ENCODE measurements at regions not wholly inside any gene's neighbourhood (a gene's known extent, or its start where the extent isn't known, plus 50 kb on each side); places are given as distances from the start of the nearest gene placed in this dataset.

- Histone ChIP-seq H3K9me2 (replicated peaks; ENCODE audit: low read depth, low read length) (no peaks in the 10 kb centered on the region), H2AFZ (ENCODE audit: low read length) (no peak overlapping the region), H4K20me1 (ENCODE audit: insufficient read depth, low read length, poor library complexity, severe bottlenecking) (no peaks in the 10 kb centered on the region), H3K9me3 (ENCODE audit: insufficient read depth, low read depth, low read length) (no peaks in the 10 kb centered on the region), H3K4me3 (ENCODE audit: low read length, poor library complexity, severe bottlenecking) (no peak overlapping the region), H3K36me3 (ENCODE audit: insufficient read depth, low read length) (no peaks in the 10 kb centered on the region), H3K27me3 (ENCODE audit: insufficient read depth, low read length, poor library complexity, severe bottlenecking) (no peaks in the 10 kb centered on the region), H3K79me2 (ENCODE audit: insufficient read depth, low read length) (no peaks in the 10 kb centered on the region), H3F3A (ENCODE audit: low read depth) (peaks cover 5% of the 10 kb centered on the region), H3K9ac (ENCODE audit: low read depth, low read length, poor library complexity, severe bottlenecking) (no peak overlapping the region), H3K4me2 (ENCODE audit: low read depth, low read length, poor library complexity, severe bottlenecking) (no peak overlapping the region), H3K4me1 (ENCODE audit: insufficient read depth, low read length, poor library complexity, severe bottlenecking) (peaks cover 41% of the 10 kb centered on the region)
- no peak for TF ChIP-seq EZH2phosphoT487 (IDR thresholded peaks at IDR 0.05; ENCODE audit: borderline replicate concordance)
- no peak for TF ChIP-seq CTCF (conservative IDR thresholded peaks at IDR 0.05; ENCODE audit: low read length)
Measured at GRCh38 chr16:79865918-79866317, 265.4 kb upstream of the MAF start.

- no peaks in the 10 kb centered on the region for H3K79me2 ChIP-seq (ENCODE audit: insufficient read depth, low read length)
- peak overlapping the region; percentile 86 for H3K4me2 ChIP-seq (ENCODE audit: low read depth, low read length, poor library complexity, severe bottlenecking)
- no peak overlapping the region for H2AFZ ChIP-seq (ENCODE audit: low read length)
- peaks cover 5% of the 10 kb centered on the region for H3F3A ChIP-seq (ENCODE audit: low read depth)
- no peaks in the 10 kb centered on the region for H3K36me3 ChIP-seq (ENCODE audit: insufficient read depth, low read length)
- no peaks in the 10 kb centered on the region for H3K9me2 ChIP-seq (replicated peaks; ENCODE audit: low read depth, low read length)
- H3K27me3 ChIP-seq (ENCODE audit: insufficient read depth, low read length, poor library complexity, severe bottlenecking): no peaks in the 10 kb centered on the region
- TF ChIP-seq EZH2phosphoT487 (IDR thresholded peaks at IDR 0.05; ENCODE audit: borderline replicate concordance): no peak
- no peak for TF ChIP-seq CTCF (conservative IDR thresholded peaks at IDR 0.05; ENCODE audit: low read length)
- H3K4me3 ChIP-seq (ENCODE audit: low read length, poor library complexity, severe bottlenecking): peak overlapping the region; percentile 60
- H4K20me1 ChIP-seq (ENCODE audit: insufficient read depth, low read length, poor library complexity, severe bottlenecking): no peaks in the 10 kb centered on the region
- no peaks in the 10 kb centered on the region for H3K9me3 ChIP-seq (ENCODE audit: insufficient read depth, low read depth, low read length)
- peak overlapping the region; percentile 57 for H3K9ac ChIP-seq (ENCODE audit: low read depth, low read length, poor library complexity, severe bottlenecking)
- peaks cover 45% of the 10 kb centered on the region for H3K4me1 ChIP-seq (ENCODE audit: insufficient read depth, low read length, poor library complexity, severe bottlenecking)
Measured at GRCh38 chr16:79864781-79865391, 264.3 kb upstream of the MAF start.

- Histone ChIP-seq H3K79me2 (ENCODE audit: insufficient read depth, low read length) (no peaks in the 10 kb centered on the region), H3K9me2 (replicated peaks; ENCODE audit: low read depth, low read length) (no peaks in the 10 kb centered on the region), H2AFZ (ENCODE audit: low read length) (peak overlapping the region; percentile 63), H3K9ac (ENCODE audit: low read depth, low read length, poor library complexity, severe bottlenecking) (peak overlapping the region; percentile 57), H3K4me1 (ENCODE audit: insufficient read depth, low read length, poor library complexity, severe bottlenecking) (peaks cover 52% of the 10 kb centered on the region), H4K20me1 (ENCODE audit: insufficient read depth, low read length, poor library complexity, severe bottlenecking) (no peaks in the 10 kb centered on the region), H3K36me3 (ENCODE audit: insufficient read depth, low read length) (no peaks in the 10 kb centered on the region), H3K4me2 (ENCODE audit: low read depth, low read length, poor library complexity, severe bottlenecking) (peak overlapping the region; percentile 86), H3K9me3 (ENCODE audit: insufficient read depth, low read depth, low read length) (no peaks in the 10 kb centered on the region), H3F3A (ENCODE audit: low read depth) (peaks cover 5% of the 10 kb centered on the region), H3K4me3 (ENCODE audit: low read length, poor library complexity, severe bottlenecking) (peak overlapping the region; percentile 60), H3K27me3 (ENCODE audit: insufficient read depth, low read length, poor library complexity, severe bottlenecking) (no peaks in the 10 kb centered on the region)
- no peak for TF ChIP-seq EZH2phosphoT487 (IDR thresholded peaks at IDR 0.05; ENCODE audit: borderline replicate concordance)
- TF ChIP-seq CTCF (conservative IDR thresholded peaks at IDR 0.05; ENCODE audit: low read length): no peak
Measured at GRCh38 chr16:79864032-79864780, 263.7 kb upstream of the MAF start.
